Keratinocyte (primary cell): ENCODE measurements at regions not wholly inside any gene's neighbourhood (a gene's known extent, or its start where the extent isn't known, plus 50 kb on each side); places are given as distances from the start of the nearest gene placed in this dataset.

ENCODE experiments used
- CTCF ChIP-seq, 3 experiments: IDR thresholded peaks in 1 of 3; conservative IDR thresholded peaks in 1 of 3; optimal IDR thresholded peaks in 1 of 3; 2 replicates in 2 of 3; 3 replicates in 1 of 3; pipeline versions ENCODE3 to v1.5.1; 2011; ENCODE audit warnings: low read length in 3 of 3, mild to moderate bottlenecking in 3 of 3, moderate library complexity in 2 of 3, control low read depth in 1 of 3, inconsistent platforms in 1 of 3; ENCODE audit not compliant: insufficient read depth in 2 of 3; ENCODE audit errors: extremely low read depth in 1 of 3
- EZH2 ChIP-seq: IDR thresholded peaks from one replicate; pipeline ENCODE4 v1.6.1; 2012; ENCODE audit warnings: inconsistent platforms, mild to moderate bottlenecking, low read length, moderate library complexity

DNA sequence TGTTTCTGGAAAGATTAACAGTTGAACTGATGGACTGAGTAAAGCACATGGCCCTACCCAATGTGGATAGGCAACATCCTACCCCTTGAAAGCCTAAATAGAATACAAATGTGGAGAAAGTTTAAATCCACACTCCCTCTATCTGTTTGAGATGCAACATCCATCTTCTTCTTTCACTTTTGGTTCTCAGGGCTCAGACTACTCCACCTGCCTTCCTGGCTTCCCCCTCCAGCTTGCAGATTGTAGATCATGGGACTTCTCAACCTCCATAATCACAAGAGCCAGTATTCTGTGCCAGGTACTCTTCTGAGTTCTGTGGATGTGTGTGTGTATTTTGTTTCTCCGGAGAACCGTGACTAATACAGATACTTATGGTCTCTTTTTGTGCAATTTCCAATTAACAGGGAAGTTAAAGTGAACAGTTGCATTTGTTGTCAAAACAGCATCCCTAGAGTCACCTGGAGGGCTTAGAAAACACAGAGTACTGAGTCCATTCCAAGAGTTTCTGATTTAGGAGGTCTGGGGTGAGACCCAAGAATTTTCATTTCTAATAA is 590.3 kb upstream of the MIR17HG start:
- TF ChIP-seq CTCF (optimal IDR thresholded peaks at IDR 0.05 in 1 of 3, IDR thresholded peaks at IDR 0.05 in 1 of 3, conservative IDR thresholded peaks at IDR 0.05 in 1 of 3; ENCODE audit: extremely low read depth in 1 of 3, insufficient read depth in 2 of 3, low read length in 3 of 3) = no peak
- no peak for TF ChIP-seq EZH2
